ENCODE measurements at regions not wholly inside any gene's neighbourhood (a gene's known extent, or its start where the extent isn't known, plus 50 kb on each side); places are given as distances from the start of the nearest gene placed in this dataset.

DNA sequence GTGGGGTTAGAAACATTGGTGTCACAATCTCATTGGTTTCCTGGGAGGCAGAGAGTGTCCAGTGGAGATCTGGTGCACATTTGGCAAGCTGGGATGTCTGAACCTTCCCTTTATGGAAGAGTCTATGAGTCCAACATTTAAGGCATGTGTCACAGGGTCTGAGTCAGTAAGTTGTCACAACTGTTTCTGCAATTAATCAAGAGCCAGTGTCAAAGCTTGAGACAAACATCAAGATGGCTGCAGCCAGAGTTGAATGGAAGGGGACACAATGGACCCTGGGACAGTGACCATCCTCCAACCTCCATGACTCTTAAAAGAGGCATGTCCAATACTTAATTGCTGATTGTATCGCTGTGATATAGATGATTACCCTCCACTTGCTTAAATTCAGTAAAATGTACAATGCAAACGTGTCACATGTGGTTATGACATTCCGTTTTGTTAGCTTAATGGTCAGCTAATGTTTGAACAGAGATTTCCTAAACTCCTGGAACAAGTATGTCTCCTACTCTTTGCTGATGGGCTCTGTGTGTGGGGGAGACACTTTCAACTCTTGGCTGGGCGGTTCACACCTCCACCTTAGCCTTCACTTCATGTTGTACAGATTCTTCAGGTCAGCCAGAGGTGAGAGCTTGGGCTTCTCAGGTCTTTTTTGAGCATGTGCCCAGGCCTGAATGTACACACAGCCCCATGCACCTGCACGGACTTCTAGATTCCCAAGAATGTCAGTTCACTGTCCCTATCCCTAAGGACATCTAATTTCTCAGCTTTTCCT is 79.9 kb upstream of the PRR23E start:
- DNase-seq, result no peak

DNA sequence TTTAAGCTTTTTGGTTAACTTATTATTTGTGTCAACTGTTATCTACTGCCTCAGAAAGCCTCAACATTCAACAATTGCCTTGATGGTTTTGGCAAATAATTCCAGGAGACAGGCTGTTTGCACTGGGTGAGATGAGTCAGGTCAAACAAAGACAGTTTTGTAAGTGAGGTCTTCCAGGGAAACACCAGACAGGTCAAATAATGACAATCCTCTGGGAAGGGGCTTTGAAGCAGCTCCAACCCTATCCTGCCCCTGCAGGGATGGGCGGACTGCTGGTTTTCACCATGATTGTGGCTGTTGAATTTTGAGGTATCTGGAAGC is 79.4 kb upstream of the PRR23E start:
- no peak for DNase-seq

DNA sequence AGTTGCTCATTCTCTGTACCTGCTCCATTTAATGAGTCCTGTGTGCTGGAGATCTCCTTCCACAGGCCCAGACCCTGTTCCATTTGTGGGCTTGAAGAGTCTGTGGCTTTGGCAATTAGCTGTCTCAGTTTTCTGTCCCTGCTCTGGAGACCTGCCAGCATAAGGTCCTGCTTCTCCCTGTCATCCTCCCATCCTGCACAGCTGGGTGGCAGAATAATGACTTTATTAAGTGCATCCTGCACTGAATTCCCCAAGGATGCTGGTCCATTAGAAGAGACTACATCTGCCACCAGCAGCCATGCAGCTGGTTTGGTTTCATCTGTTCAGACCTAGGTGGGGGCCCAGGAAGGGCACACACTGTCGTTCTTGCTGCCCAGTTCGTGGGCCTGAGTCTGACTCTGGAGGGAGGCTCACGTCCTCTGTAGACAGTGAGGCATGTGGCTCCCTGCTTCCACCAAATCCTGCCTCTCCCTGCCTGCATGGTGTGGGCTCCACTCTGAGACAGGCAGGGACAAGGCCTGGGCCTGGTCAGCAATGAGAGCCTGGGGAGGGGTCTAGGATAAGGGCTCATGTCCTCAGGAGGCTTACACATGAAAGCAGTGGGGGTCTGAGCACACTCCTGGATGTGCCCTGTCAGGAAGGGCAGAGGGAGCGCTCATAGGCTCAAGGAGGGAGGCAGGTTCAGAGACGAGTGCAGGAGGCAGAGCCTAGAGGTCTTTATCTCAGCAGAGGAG is 78.4 kb upstream of the PRR23E start:
- DNase-seq, result no peak

DNA sequence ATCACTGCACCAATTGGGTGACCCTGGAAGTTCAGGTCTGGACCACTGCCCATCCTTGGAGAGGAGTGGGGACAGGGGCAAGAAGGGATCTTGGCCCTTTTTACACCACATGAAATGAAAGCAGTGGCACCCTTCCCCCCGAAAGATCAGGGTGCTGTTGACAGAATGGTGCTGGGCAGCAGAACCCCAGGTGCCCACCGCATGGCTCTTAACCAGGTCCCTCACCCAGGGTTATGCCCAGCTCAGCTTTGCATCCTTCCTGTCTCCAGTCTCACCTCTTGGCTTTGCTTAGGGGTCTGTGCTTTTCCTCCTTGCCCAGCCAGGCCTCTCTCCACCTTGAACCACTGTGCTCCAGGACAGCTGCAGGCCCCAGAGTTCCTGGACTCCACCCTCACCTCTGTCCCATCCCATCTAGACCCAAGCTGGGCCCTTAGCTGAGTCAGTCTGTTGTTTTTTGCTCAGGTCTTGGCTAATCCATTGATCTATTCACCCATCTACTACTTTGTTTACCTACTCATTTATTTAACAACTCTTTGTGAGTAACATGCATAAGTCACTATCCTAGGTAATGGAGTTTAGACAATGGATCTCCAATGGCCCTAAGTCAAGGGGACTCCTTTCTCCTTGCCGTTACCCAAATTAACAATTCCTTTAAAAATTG is 77.1 kb upstream of the PRR23E start:
- no peak for DNase-seq

DNA sequence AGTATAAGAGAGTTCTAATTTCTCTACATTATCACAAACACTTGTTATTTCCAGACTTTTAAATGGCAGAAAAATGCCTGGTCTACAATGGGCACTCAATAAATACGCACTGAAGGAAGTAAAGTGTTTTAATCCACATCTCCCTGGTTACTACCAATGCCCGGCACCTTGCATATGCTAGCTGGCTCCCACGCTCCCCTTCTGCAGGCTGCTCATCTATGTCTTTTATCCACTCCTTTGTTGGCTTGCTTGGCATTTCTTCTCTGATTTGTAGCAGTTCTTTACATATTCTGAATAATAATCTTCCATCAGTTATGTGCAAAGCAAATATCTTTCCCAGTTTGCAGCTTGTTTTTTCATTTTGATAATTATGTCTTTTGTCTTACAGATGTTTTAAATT is 74.6 kb upstream of the PRR23E start:
- no peak for DNase-seq

DNA sequence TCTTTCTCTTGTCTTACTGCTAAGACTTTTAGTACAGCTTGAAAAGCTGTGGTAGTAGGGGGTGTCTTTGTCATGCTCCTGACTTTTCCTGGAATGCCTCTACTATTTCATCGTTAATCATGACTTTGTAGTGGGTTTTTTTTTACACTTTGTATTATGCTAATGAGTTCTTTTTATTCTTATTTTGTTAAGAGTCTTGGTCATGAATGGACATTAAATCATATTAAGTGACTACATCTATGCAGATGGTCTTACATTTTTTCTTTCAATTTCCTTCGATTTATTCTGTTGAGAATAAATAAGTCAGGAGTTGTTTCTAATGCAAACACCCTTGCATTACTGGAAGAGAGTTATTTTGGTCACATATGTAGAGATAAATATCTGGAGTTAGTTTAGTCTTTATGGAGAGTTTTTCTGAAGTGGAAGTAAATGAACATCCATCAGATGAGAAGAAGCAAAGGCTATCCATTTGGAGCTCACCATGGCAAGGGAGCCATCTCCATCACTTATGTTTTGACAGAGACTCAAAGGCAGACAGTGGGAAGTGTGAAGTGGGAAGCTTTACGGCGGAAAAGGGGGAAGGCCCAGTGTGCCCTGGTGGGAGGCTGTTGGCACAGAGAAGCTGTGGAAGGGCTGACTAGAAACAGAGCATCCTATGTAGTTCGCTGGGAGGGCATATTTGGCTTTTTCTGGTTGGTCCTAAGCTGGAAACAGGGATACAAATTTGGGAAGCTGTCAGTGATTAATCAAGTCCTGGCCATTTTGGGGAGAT is 73.1 kb upstream of the PRR23E start:
- no peak for DNase-seq

DNA sequence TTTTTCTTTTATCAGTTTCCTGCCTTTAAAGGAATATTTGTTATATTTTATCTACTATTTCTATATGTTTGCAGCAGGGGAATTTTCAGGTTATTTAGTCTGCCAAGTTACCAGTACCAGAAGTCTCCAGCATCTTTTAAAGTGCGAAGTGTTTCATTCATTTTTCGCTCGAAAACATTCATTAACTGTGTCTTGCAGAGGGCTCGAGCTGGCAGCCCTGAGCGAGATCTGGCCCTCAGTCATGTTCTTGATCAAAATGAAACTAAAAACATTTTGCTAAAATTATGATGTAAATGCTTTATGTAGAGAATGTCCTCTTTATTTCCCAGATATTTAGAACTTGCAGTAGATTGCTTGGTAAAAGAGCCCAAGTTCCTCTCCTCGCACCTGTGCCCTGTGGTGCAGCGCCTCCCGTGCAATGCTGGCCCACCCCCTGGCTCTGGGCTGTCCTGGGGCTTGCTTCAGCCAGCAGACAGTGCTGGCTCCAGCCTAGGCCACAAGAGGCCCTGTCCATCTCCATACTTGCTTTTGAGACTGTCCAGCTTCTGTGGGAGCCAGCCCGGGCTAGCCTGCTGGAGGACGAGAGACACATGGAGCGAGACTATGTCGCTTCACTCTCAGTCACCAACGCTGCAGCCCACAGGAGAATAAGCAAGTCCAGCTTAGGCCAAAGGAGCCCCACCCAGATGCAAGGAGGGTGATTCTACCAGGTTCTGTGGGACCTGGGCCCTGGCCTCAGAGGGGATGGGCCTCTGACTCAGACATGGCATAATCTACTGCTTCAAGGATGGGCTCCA is 71.9 kb upstream of the PRR23E start:
- DNase-seq, result no peak

DNA sequence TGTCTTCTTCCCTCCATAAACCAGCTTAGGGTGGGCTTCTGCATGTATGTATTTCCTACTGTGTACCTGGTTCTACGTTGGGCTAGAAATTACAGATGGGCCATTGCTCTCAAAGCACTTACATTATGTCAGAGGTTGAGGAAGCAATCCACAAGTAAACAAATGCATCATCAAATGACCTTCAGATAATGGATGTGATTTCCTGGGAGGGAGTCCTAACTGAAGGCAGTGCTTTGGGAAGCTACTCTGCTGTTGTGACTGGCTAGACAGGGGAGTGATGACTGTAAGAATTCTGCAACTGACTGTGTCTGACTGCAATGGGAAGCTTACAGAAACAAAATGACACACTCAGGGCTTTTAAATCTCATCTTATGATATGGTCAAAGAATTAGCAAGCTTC is 71.0 kb upstream of the PRR23E start:
- no peak for DNase-seq

DNA sequence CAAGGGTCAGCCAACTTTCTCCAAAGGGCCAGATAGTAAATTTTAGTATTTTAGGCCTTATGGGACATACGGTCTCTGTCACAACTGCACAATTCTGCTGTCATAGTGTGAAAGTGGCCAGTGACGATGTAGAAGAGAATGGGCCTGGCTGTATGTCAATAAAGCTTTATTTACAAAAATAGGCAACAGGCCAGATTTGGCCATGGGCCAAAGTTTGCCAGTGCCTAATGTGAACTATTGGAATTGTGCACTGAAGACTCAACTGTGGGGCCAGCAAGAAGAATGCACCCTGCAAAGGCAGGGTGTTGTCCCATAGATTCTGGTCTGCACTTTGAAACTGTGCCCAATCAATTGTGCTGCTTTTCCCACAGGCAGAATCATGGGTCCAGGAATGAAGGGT is 69.4 kb upstream of the PRR23E start:
- no peak for DNase-seq

DNA sequence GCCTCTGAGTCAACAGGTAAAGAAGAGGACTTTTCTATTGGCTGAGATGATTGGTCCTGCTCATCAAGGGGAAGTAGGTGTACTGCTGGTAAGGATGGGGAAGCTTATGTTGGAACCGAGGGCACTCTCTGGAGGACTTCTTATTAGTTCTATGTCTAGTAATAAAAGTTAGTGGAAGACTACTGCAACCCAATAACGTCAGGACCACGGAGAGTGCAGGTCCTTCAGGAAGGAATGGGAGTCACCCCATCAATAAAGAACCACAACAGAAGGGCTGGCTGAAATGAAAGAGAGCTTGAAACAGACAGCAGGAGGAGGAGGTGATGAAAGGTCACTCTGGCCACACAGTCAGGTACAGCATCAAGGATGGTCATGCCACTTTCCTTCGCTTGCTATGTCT is 68.8 kb upstream of the PRR23E start:
- no peak for DNase-seq

DNA sequence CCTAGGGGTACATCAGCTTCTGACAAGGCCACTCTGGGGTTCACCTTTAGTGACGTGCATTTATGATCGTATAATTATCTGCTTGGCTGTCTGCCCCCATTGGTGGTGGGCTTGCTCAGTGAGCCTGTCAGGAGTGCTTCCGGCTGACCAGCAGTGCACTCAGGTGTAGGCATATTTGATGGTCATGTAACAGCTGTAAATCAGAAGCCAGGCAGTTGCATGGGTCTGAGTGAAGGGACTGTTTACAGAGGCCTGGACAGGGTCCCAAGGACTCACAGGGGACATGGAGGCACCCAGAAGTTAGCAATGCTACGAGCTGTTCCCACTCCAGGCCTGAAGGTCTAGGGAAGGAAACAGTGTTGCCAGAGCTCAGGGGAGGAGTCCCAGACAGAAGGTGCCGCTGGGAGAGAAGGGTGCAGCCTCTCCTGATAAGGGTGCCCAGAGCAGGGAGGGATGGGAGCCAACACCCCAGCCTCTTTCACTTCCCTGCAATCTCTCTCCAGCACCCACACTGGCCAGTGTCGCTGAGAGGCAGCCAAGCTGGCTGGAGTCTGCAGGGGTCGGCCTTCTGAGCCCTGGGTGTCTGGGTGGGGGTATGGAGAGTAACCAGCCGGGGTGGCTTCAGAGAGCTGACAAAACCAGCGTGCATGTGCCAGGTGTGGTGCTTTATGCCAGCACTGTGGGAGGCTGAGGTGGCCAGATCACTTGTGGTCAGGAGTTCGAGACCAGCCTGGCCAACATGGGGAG is 61.3 kb upstream of the PRR23E start:
- no peak for DNase-seq

DNA sequence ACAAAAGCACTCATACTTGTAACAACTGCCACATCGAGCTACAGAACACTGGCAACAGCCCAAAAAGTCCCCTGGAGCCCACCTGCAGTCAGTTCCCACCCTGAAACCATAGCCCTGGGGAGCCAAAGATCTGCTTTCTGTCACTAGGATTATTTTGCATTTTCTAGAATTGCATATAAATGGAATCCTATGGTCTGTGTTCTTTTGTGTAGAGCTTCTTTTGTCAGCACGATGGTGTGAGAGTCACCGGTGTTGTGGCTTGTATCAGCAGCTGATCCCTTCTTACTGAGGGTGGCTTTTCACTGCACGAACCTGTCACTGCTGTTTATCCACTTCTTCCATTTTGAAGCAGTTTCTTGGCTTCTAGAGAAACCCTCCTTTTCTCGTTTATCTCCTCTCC is 60.1 kb upstream of the PRR23E start:
- no peak for DNase-seq

DNA sequence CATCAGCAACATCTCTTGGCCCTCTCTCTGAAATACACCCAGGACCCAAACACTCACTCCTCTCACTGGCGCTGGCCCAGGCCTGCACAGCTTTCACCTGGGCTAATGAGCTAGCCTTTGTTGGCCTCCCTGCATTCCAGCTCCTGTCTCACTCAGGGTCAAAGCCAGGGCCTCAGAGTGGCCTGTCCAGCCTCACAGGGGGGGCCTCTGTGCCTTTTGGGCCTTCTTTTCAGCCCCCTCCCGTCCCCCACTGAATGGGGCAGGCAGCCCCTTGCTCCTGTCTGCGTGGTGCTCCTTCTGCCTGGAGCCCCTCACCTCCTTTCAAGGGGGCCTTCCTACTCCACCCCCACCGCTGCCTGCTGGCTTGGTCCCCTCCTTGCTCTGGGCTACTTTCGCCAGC is 59.0 kb upstream of the PRR23E start:
- no peak for DNase-seq

DNA sequence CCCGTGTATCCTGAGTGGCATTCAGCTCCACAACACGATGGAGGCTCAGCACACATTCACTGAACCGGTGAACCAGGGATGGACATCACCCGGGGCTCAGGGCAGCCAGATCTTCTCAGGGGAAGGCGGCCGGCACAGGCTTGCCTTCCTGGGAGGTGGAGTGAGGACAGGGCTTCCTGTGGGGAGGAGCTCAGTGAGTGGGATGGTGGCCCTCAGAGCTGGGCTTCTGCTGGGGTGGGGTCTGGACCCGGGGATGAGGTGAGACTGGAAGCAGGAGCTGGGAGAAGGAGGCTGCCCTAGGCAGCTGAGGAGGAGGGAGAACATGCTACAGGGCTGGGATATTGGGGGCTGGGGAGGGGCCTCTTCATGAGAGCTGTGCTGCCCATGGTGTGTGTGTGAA is 58.5 kb upstream of the PRR23E start:
- DNase-seq, result no peak

DNA sequence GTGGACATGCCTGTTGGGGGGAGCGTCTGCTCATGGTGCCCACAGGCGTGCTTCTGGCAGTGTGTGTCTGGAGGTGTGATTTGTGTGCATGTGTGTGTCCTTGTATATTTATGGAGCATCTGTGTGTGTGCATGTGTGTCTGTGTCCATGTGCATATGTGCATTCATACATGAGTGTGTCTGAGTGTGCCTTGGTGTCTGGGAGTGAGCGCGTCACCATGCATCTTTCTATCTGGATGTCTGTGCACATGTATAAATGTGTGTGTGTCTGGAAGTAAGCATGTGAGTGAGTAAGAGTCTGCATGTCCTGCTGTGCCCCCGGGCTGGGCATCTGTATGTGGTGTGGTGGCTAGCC is 58.1 kb upstream of the PRR23E start:
- DNase-seq, result no peak

DNA sequence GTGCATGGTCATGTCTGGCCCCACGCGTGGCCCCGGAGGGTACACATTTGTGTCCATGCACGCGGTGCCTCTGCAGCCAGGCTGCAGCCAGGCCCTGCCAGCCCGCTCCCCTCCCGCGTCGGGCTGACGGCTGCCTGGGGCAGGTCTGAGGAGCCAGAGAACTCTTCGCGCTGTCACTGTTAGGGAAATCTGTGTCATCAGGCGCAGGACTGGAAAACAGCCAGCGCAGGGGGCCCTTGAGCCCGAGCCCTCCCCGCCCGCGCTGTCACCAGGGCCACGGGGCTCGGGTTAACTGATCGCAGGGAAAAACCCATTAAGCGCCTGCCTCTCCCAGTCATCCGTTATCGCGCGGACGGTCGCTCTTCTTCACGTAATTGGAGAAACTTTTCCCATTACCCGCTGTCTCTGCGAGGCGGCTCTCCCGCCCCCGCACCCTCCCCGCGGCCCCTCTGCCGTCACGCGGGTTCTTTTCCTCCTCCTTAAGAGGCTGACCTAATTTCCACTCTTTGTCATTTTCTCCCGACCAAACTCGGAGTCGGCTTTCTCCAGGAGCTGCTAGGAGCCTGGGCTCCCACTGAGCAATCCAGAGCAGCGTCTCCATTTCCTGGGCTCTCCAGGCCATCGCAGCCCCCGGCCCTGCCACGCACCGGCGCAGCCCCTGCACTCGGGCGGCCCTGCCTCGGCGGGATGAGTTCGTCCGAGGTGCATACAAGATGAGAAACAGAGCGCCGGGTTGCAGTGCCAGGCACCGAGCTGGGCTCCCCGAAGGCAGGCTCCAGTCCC is 57.5 kb upstream of the PRR23E start:
- no peak for DNase-seq

DNA sequence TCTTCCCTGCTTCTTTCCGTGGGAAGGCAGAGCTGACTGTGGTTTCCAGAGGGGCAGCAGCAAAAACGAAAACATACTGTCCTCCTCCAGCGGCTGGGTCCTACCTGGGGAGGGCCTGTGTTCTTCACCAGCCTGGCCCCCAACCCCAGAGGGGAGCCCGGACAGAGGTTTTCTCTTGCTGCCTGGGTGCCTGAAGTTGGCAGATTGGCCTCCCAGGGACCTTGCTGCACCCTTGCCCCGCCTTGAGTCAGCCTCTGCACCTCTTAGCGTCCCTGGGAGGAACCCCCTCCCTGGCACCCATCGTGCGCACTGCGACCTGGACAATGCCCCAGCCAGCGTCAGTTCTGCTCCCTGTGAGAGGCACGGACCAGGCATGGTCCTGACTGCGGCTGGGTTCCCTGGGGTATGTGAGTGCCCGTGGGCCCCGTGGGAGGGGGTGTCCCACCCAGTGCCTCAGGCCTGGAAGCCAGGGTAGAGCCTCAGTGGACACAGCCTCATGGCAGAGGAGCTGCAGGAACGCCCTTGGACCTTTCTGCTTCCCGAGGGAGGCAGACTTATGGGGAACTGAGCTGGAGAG is 56.8 kb upstream of the PRR23E start:
- DNase-seq, result no peak

DNA sequence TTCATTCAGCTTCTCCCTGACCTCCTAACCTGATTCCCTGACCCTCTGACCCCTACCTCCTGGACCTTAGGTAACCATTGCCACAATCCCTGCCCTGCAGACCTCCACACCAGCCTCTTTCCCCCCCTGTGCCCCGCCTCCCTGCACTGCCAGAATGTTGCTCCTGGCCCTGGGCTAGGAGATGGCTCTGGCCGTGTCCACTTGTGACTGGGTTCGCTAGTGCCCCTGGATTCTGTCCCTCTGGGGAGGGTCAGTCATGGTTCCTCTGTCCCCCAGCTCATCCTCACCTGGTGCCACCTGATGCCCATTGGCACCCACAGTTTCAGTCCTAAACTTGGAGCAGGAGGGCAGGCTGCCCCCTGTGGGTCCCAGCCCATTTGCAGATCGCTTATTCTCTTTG is 56.2 kb upstream of the PRR23E start:
- no peak for DNase-seq

DNA sequence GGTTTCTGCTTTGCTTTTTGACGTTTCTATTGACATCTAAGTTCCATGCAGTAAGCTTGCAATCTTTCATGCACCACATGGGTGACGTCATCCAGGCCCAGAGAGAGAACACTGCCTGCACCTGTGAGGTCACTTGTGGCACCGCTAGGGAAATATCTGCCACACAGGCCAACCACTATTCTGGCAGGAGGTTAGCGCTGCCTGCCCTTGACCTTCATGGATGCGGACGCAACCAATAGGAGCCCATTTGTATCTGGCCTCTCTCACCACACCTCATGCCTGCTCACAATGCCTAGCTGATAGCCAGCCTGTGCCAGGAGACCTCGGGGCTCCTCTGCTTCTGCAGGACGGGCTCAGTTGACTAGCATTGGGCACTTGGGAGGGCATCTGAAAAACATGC is 55.8 kb upstream of the PRR23E start:
- DNase-seq, result no peak

DNA sequence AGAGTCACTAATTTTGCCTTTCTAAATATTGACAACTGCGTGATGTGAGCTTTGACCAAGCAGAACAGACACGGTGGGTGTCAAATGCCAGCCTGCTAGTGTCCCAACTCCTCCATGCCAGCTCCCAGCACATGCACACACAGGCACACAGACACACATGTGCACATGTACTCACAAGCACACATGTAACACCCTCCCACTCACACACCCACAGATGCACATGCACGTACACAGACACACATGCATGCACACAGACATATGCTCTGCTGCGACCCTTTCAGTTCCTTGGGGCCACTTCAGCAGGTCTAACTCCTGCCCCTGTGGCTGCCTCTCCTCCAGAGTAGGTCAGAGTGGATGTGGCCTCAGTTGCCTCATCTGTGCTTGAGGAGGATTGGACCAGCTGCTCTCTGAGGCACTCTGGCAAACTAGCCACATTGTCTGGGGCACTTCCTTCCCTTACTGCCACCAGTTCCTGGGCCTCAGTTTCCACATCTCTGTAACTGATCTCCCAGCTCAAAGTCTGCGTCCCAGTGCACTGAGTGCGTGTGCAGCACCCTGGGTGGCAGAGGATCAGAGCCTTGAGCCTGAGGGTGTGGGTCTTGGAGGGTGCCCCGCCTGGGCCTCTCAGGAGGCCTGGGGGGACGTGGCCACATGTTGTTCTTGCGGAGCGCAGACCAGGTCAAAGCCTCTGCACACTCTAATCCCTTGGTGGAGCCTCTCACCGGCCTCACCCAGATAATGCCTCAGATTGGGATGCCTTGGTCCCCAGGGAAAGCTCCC is 55.0 kb upstream of the PRR23E start:
- no peak for DNase-seq
